ENCODE measurements at regions not wholly inside any gene's neighbourhood (a gene's known extent, or its start where the extent isn't known, plus 50 kb on each side); places are given as distances from the start of the nearest gene placed in this dataset.

DNA sequence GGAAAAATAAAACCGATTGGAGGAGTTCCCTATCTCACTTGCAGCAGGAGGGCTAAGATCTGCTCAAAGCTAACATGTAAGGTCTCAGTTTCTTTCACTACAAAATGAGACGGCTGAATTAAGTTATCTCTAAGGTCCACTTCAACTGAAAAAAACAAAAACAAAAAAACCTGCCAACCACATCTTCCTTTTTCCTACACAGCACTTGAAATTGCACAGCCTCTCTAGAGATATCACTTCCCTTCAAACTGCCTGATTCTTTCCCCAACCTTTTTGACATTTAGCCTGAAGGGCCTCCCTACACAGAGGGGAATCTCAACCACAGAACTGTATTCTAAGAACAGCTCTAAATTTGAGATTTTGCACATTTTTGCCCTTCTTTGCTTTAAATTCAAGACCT lies 227.9 kb upstream of the TARS1 start:
- TF ChIP-seq, protein P1, sequence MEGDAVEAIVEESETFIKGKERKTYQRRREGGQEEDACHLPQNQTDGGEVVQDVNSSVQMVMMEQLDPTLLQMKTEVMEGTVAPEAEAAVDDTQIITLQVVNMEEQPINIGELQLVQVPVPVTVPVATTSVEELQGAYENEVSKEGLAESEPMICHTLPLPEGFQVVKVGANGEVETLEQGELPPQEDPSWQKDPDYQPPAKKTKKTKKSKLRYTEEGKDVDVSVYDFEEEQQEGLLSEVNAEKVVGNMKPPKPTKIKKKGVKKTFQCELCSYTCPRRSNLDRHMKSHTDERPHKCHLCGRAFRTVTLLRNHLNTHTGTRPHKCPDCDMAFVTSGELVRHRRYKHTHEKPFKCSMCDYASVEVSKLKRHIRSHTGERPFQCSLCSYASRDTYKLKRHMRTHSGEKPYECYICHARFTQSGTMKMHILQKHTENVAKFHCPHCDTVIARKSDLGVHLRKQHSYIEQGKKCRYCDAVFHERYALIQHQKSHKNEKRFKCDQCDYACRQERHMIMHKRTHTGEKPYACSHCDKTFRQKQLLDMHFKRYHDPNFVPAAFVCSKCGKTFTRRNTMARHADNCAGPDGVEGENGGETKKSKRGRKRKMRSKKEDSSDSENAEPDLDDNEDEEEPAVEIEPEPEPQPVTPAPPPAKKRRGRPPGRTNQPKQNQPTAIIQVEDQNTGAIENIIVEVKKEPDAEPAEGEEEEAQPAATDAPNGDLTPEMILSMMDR (IDR thresholded peaks at IDR 0.05; ENCODE audit: low read depth, low read length): no peak
- H3K4me3 ChIP-seq (ENCODE audit: low read depth, low read length): no peak overlapping the region

DNA sequence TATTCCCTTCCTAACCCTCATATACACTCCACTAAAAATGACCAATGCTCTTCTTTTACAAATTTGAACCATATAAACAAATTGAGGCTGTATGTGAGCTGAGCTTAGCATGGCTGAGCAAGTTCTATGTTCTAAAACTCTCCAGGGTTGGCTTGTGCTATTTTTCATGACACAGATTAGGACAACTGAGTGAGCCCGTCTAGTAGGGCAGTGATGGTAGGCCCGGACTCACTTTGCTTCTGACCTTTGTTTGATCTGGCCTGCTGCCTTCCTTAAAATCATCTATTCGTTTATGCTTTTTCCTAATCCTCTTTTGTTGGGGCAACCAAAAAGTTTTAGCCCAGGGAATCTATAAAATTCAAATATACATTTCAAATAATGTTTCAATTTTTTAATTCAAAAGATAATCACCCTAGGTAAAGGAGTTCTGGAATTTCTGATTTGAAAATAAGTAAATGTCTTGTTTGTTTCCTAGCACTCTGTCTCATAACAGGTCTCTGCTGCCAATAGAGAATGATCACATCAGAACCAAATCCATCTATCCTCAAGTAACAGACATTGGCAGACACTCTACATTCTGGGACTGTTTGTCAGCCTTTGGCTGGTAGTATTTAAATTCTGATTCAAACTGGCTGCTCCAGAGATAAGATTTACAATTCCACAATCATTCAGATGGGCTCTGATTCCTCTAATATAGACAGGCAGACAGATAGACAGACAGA lies 217.0 kb upstream of the TARS1 start:
- TF ChIP-seq, protein P1 (IDR thresholded peaks at IDR 0.05; ENCODE audit: low read depth, low read length): no peak

GRCh38 chr5:33224285-33224961 lies 216.3 kb upstream of the TARS1 start:
- no peak overlapping the region for H3K4me3 ChIP-seq (ENCODE audit: low read depth, low read length)
- TF ChIP-seq, protein P1 (IDR thresholded peaks at IDR 0.05; ENCODE audit: low read depth, low read length): no peak

More for the DNA sequence above, 217.0 kb upstream of the TARS1 start:
- no peak overlapping the region for H3K4me3 ChIP-seq (ENCODE audit: low read depth, low read length)

DNA sequence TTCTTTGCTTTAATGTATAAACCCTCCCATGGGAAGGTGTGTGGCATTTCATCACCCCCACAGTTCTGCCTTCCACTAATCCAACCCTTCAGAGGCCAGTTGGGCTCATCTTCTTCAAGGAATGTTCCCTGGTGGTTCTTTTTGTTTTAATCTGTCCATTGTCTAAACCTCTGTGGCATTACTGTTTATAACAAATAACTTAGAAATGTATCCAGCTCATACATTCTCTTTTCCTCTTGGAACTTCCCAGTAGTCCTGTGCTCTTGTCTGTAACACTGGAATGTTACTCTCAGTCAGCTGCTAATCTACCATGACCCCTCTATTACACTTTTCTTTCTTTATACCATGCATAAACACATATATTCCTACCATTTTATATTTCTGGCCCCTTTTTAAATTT lies 213.5 kb upstream of the TARS1 start:
- H3K4me3 ChIP-seq (ENCODE audit: low read depth, low read length): no peak overlapping the region
- TF ChIP-seq, protein P1 (IDR thresholded peaks at IDR 0.05; ENCODE audit: low read depth, low read length): no peak

DNA sequence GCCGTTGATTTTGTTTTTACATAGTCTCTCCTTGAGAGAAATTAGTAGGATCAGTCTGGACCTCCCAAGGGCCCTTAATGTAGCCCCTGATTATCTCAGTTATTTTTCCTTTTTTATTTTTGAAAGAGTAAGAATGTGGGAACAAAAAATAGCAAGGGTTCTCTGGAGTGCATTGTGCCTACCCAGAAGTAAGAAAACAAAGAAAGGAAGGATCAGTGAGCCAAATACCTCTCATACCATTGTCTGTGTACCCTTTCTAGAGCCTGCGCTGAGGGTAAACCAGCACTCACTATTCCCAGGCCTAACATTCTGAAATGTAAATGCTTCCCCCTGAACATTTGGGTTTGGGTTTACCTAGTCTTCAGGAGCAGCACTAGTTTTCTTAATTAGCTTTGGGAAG lies 213.0 kb upstream of the TARS1 start:
- H3K4me3 ChIP-seq (ENCODE audit: low read depth, low read length): no peak overlapping the region
- TF ChIP-seq, protein P1 (IDR thresholded peaks at IDR 0.05; ENCODE audit: low read depth, low read length): no peak

GRCh38 chr5:33228149-33228548 lies 212.6 kb upstream of the TARS1 start:
- TF ChIP-seq, protein P1 (IDR thresholded peaks at IDR 0.05; ENCODE audit: low read depth, low read length): no peak
- H3K4me3 ChIP-seq (ENCODE audit: low read depth, low read length): no peak overlapping the region

GRCh38 chr5:33229216-33229615 lies 211.5 kb upstream of the TARS1 start:
- H3K4me3 ChIP-seq (ENCODE audit: low read depth, low read length): no peak overlapping the region
- TF ChIP-seq, protein P1 (IDR thresholded peaks at IDR 0.05; ENCODE audit: low read depth, low read length): no peak
